IMR-90 (cell line): ENCODE measurements at regions not wholly inside any gene's neighbourhood (a gene's known extent, or its start where the extent isn't known, plus 50 kb on each side); places are given as distances from the start of the nearest gene placed in this dataset.

Experiments
- ATAC-seq: fragments of 200-7000 bp; cut with Tn5 transposase; 2 replicates; pipeline ENCODE4 v1.9.1; 2020; ENCODE audit warnings: low read depth, mild to moderate bottlenecking, moderate library complexity
- BruUV-seq: library from RNA; stranded (reverse); fragments of 400-500 nt; replicated peaks from 2 replicates; lab custom pipeline; 2021; lab: Mats Ljungman, UMichigan
- CTCF ChIA-PET: fragments of 300-600 bp; formaldehyde crosslinking; extraction: SDS; loops from one replicate; lab custom pipeline; 2021; ENCODE audit warnings: antibody characterized with exemption; lab: Yijun Ruan, JAX
- POLR2A ChIA-PET: fragments of 300-600 bp; sonication (Branson Sonifier 250); formaldehyde crosslinking; loops from one replicate; lab custom pipeline; 2022; ENCODE audit warnings: antibody characterized with exemption; ENCODE audit not compliant: unreplicated experiment; lab: Charles Lee
- DNase-seq: peaks from one replicate; pipeline ENCODE4 v3.0.0; 2013
- H2AFZ ChIP-seq: replicated peaks from 2 replicates; pipeline ENCODE3; 2013; ENCODE audit warnings: low read length, mild to moderate bottlenecking; ENCODE audit not compliant: poor library complexity
- H2AK5ac ChIP-seq: 2 replicates; pipeline ENCODE4 v1.6.1; 2013; ENCODE audit warnings: low read depth, low read length, inconsistent platforms
- H2AK9ac ChIP-seq: replicated peaks from 2 replicates; pipeline ENCODE3; 2013; ENCODE audit warnings: mild to moderate bottlenecking, low read depth, low read length, moderate library complexity; ENCODE audit not compliant: poor library complexity
- H2BK120ac ChIP-seq: 2 replicates; pipeline ENCODE4 v1.6.1; 2013; ENCODE audit warnings: low read depth, low read length, inconsistent platforms
- H2BK15ac ChIP-seq: 3 replicates; pipeline ENCODE4 v1.6.1; 2013; ENCODE audit warnings: low read depth, low read length, inconsistent platforms
- H2BK20ac ChIP-seq: 2 replicates; pipeline ENCODE4 v1.6.1; 2013; ENCODE audit warnings: low read depth, mild to moderate bottlenecking, inconsistent platforms, low read length, moderate library complexity
- H2BK5ac ChIP-seq: 2 replicates; pipeline ENCODE4 v1.6.1; 2013; ENCODE audit warnings: mild to moderate bottlenecking, low read depth, low read length, inconsistent platforms; ENCODE audit not compliant: poor library complexity, severe bottlenecking
- H3K14ac ChIP-seq: replicated peaks from 2 replicates; pipeline ENCODE4 v1.6.1; 2013; ENCODE audit warnings: low read depth, low read length, inconsistent platforms
- H3K18ac ChIP-seq: 2 replicates; pipeline ENCODE4 v1.6.1; 2013; ENCODE audit warnings: low read depth, low read length, control low read depth
- H3K23ac ChIP-seq: 2 replicates; pipeline ENCODE4 v1.6.1; 2013; ENCODE audit warnings: low read depth, low read length, inconsistent platforms
- H3K27ac ChIP-seq: 2 replicates; pipeline ENCODE4 v1.5.1; 2013; ENCODE audit warnings: mild to moderate bottlenecking, control low read depth, low read length; ENCODE audit not compliant: insufficient read depth
- H3K27me3 ChIP-seq: 2 replicates; pipeline ENCODE4 v1.6.1; 2013; ENCODE audit warnings: low read length; ENCODE audit not compliant: control insufficient read depth, insufficient read depth
- H3K36me3 ChIP-seq: 2 replicates; pipeline ENCODE4 v1.6.1; 2013; ENCODE audit warnings: low read length, mixed read lengths; ENCODE audit not compliant: control insufficient read depth, insufficient read depth
- H3K4ac ChIP-seq: 2 replicates; pipeline ENCODE4 v1.6.1; 2013; ENCODE audit warnings: low read depth, low read length, inconsistent platforms
- H3K4me1 ChIP-seq: 2 replicates; pipeline ENCODE4 v1.6.1; 2013; ENCODE audit warnings: low read length, mixed read lengths; ENCODE audit not compliant: control insufficient read depth, insufficient read depth
- H3K4me2 ChIP-seq: 2 replicates; pipeline ENCODE4 v1.6.1; 2013; ENCODE audit warnings: low read depth, mild to moderate bottlenecking, control low read depth, low read length, moderate library complexity
- H3K4me3 ChIP-seq: 2 replicates; pipeline ENCODE4 v1.5.1; 2013; ENCODE audit warnings: low read depth, mild to moderate bottlenecking, control low read depth, low read length, moderate library complexity; ENCODE audit not compliant: insufficient read depth
- H3K56ac ChIP-seq: 2 replicates; pipeline ENCODE4 v1.6.1; 2013; ENCODE audit warnings: low read length, inconsistent platforms; ENCODE audit not compliant: insufficient read depth; ENCODE audit errors: extremely low read depth
- H3K79me1 ChIP-seq, 2 experiments: 2 replicates each; pipeline ENCODE4 v1.6.1; 2013; ENCODE audit warnings: low read length in 2 of 2, inconsistent platforms in 1 of 2, low read depth in 1 of 2
- H3K9ac ChIP-seq: 2 replicates; pipeline ENCODE4 v1.6.1; 2013; ENCODE audit warnings: low read depth, low read length, control low read depth
- H3K9me1 ChIP-seq: 2 replicates; pipeline ENCODE4 v1.6.1; 2013; ENCODE audit warnings: low read length, inconsistent platforms; ENCODE audit not compliant: insufficient read depth
- H3K9me3 ChIP-seq: 2 replicates; pipeline ENCODE4 v1.6.1; 2013; ENCODE audit warnings: low read length; ENCODE audit not compliant: control insufficient read depth, insufficient read depth
- H4K20me1 ChIP-seq: 2 replicates; pipeline ENCODE4 v1.6.1; 2013; ENCODE audit warnings: low read length, inconsistent platforms; ENCODE audit not compliant: insufficient read depth
- H4K5ac ChIP-seq: 2 replicates; pipeline ENCODE4 v1.6.1; 2013; ENCODE audit warnings: mild to moderate bottlenecking, low read depth, low read length, control low read depth
- H4K8ac ChIP-seq, 2 experiments: 2 replicates each; pipeline ENCODE4 v1.6.1; 2013; ENCODE audit warnings: low read depth in 2 of 2, low read length in 2 of 2, control low read depth in 1 of 2, inconsistent platforms in 1 of 2
- H4K91ac ChIP-seq: 2 replicates; pipeline ENCODE4 v1.6.1; 2013; ENCODE audit warnings: low read depth, low read length, inconsistent platforms; ENCODE audit not compliant: insufficient read depth
- BHLHE40 ChIP-seq: fragments of 150-350 bp; IDR thresholded peaks from 2 replicates; pipeline ENCODE4 v1.6.1; 2016; ENCODE audit warnings: mild to moderate bottlenecking, low read depth, low read length
- CEBPB ChIP-seq: IDR thresholded peaks from 2 replicates; pipeline ENCODE4 v1.6.1; 2012; ENCODE audit warnings: low read depth, low read length, improper control_type of control experiment
- CHD1 ChIP-seq: IDR thresholded peaks from 2 replicates; pipeline ENCODE4 v1.6.1; 2012; ENCODE audit warnings: low read depth, low read length, improper control_type of control experiment
- ELK1 ChIP-seq: fragments of 150-350 bp; IDR thresholded peaks from 2 replicates; pipeline ENCODE4 v1.6.1; 2016; ENCODE audit warnings: low read depth, mild to moderate bottlenecking, low read length, moderate library complexity, borderline replicate concordance
- MAZ ChIP-seq: IDR thresholded peaks from 2 replicates; pipeline ENCODE4 v1.6.1; 2012; ENCODE audit warnings: low read depth, mild to moderate bottlenecking, low read length, improper control_type of control experiment, moderate library complexity, borderline replicate concordance
- MXI1 ChIP-seq: IDR thresholded peaks from 2 replicates; pipeline ENCODE4 v1.6.1; 2012; ENCODE audit warnings: low read depth, mild to moderate bottlenecking, low read length, moderate library complexity, borderline replicate concordance
- POLR2A ChIP-seq: IDR thresholded peaks from 2 replicates; pipeline ENCODE4 v1.6.1; 2012; ENCODE audit warnings: mild to moderate bottlenecking, low read depth, low read length
- RAD21 ChIP-seq: IDR thresholded peaks from 2 replicates; pipeline ENCODE4 v1.6.1; 2012; ENCODE audit warnings: low read length, improper control_type of control experiment
- RCOR1 ChIP-seq: IDR thresholded peaks from 2 replicates; pipeline ENCODE4 v1.6.1; 2012; ENCODE audit warnings: mild to moderate bottlenecking, low read length, improper control_type of control experiment; ENCODE audit not compliant: insufficient replicate concordance
- WGBS, 2 experiments: methylation state at CpG; one replicate each; pipeline versions ENCODE4 v1.1.5 to v1.1.7; 2013; ENCODE audit warnings: missing lambda C conversion rate in 2 of 2; ENCODE audit not compliant: insufficient read length in 1 of 2; ENCODE audit errors: extremely low coverage in 2 of 2; 5-methylcytosine and 5-hydroxymethylcytosine counted together
- dilution Hi-C: fragments of 300-500 bp; cut with HindIII; formaldehyde crosslinking; loops from one replicate; pipeline ENCODE4 v1.14.3; 2018; ENCODE audit warnings: low sequenced_read_pairs; ENCODE audit not compliant: unreplicated experiment
- in situ Hi-C: fragments of 300-500 bp; cut with MboI; formaldehyde crosslinking; loops from 3 replicates; pipeline ENCODE4 v1.14.3; 2019; ENCODE audit warnings: low sequenced_read_pairs, inconsistent platforms, mixed read lengths
- intact Hi-C: fragments of 100-400 bp; cut with micrococcal nuclease; formaldehyde crosslinking; loops from 2 replicates; pipeline ENCODE4 v1.10.0; 2022

GRCh38 chrX:122245943-122246342 lies 938.1 kb upstream of the GRIA3 start:
- dilution Hi-C loops = no loop called here
- Histone ChIP-seq H2BK15ac (no peak overlapping the region), H3K18ac (no peak overlapping the region), H3K4me3 (no peak overlapping the region), H4K5ac (no peak overlapping the region), H3K14ac (no peak overlapping the region), H3K4me2 (no peak overlapping the region), H2BK20ac (no peak overlapping the region), H3K4ac (no peak overlapping the region), H3K27ac (no peak overlapping the region), H2AFZ (no peak overlapping the region), H3K56ac (no peak overlapping the region), H3K9me3 (no peaks in the 10 kb centered on the region), H4K8ac (no peak overlapping the region), H3K4me1 (no peaks in the 10 kb centered on the region), H4K91ac (no peak overlapping the region), H2AK5ac (no peak overlapping the region), H4K20me1 (no peaks in the 10 kb centered on the region), H3K9ac (no peak overlapping the region), H2BK120ac (no peak overlapping the region), H3K23ac (no peak overlapping the region), H2AK9ac (no peak overlapping the region), H3K79me1 (no peaks in the 10 kb centered on the region), H2BK5ac (no peak overlapping the region), H3K36me3 (no peaks in the 10 kb centered on the region), H3K9me1 (no peaks in the 10 kb centered on the region), H3K27me3 (no peaks in the 10 kb centered on the region)
- intact Hi-C loops = no loop called here
- 40% methylated on average over 1 of the region's 2 CpGs; no CpG with 5 or more reads in 1 of the 2 experiments for WGBS, 2 experiments
- CTCF ChIA-PET = no interaction called here
- TF ChIP-seq RCOR1 (no peak), CEBPB (no peak), MAZ (no peak), RAD21 (no peak), BHLHE40 (no peak), ELK1 (no peak), MXI1 (no peak), POLR2A (no peak), CHD1 (no peak)
- BruUV-seq = no TSS peak
- ATAC-seq (no peak), DNase-seq (no peak)
- in situ Hi-C loops = no loop called here
- POLR2A ChIA-PET = no interaction called here
